Bronchial epithelial cell (primary cell): ENCODE measurements at regions not wholly inside any gene's neighbourhood (a gene's known extent, or its start where the extent isn't known, plus 50 kb on each side); places are given as distances from the start of the nearest gene placed in this dataset.
A peak's percentile ranks its signal among the peaks of the same experiment; 100 is the strongest.
"Not testable (repeated sequence)": the region's sequence is repeated elsewhere in the genome, so short reads cannot be mapped to it uniquely, and the experiment has no call there.

Experiments
- DNase-seq: peaks from one replicate; pipeline ENCODE4 v3.0.0-alpha.2; 2010; ENCODE audit warnings: low read depth
- FAIRE-seq: peaks from 2 replicates; lab custom pipeline; 2011; peaks lifted over from hg19 to GRCh38; lab: Jason Lieb, UNC
- H3K27me3 ChIP-seq: 2 replicates; pipeline ENCODE4 v1.5.1; 2011; ENCODE audit warnings: low read length; ENCODE audit not compliant: control insufficient read depth, insufficient read depth
- H3K36me3 ChIP-seq: 2 replicates; pipeline ENCODE4 v1.5.1; 2011; ENCODE audit warnings: low read length; ENCODE audit not compliant: control insufficient read depth, insufficient read depth
- H3K4me3 ChIP-seq: 2 replicates; pipeline ENCODE4 v1.5.1; 2011; ENCODE audit warnings: mild to moderate bottlenecking, low read depth, low read length, control low read depth
- TF ChIP-seq, protein P1 (sequence below): IDR thresholded peaks from 2 replicates; pipeline ENCODE4 v1.5.1; 2011; ENCODE audit warnings: mild to moderate bottlenecking, moderate library complexity, low read length, control low read depth, inconsistent platforms; ENCODE audit not compliant: insufficient read depth, severe bottlenecking

DNA sequence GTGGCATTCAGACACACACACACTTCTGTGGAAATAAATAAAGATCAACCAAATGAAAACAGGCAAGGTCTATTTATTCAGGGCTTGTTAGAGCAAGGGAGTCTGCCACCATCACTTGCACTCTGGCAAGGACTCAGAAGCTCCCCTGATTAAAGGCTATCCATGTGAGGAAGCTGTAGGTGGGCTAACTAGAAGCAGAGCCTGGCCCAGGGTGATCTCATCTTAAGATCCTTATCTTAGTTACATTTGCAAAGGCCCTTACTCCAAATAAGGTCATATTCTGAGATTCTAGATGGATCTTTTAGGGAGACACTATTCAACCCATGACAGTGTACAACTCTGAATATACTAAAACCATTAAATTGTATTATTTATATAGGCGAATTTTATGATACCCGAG lies 190.0 kb upstream of the SRD5A2 start:
- DNase-seq, result no peak
- no peak for FAIRE-seq
- Histone ChIP-seq H3K27me3 (no peaks in the 10 kb centered on the region), H3K4me3 (no peak overlapping the region), H3K36me3 (no peaks in the 10 kb centered on the region)
- TF ChIP-seq, protein P1, sequence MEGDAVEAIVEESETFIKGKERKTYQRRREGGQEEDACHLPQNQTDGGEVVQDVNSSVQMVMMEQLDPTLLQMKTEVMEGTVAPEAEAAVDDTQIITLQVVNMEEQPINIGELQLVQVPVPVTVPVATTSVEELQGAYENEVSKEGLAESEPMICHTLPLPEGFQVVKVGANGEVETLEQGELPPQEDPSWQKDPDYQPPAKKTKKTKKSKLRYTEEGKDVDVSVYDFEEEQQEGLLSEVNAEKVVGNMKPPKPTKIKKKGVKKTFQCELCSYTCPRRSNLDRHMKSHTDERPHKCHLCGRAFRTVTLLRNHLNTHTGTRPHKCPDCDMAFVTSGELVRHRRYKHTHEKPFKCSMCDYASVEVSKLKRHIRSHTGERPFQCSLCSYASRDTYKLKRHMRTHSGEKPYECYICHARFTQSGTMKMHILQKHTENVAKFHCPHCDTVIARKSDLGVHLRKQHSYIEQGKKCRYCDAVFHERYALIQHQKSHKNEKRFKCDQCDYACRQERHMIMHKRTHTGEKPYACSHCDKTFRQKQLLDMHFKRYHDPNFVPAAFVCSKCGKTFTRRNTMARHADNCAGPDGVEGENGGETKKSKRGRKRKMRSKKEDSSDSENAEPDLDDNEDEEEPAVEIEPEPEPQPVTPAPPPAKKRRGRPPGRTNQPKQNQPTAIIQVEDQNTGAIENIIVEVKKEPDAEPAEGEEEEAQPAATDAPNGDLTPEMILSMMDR, result no peak

DNA sequence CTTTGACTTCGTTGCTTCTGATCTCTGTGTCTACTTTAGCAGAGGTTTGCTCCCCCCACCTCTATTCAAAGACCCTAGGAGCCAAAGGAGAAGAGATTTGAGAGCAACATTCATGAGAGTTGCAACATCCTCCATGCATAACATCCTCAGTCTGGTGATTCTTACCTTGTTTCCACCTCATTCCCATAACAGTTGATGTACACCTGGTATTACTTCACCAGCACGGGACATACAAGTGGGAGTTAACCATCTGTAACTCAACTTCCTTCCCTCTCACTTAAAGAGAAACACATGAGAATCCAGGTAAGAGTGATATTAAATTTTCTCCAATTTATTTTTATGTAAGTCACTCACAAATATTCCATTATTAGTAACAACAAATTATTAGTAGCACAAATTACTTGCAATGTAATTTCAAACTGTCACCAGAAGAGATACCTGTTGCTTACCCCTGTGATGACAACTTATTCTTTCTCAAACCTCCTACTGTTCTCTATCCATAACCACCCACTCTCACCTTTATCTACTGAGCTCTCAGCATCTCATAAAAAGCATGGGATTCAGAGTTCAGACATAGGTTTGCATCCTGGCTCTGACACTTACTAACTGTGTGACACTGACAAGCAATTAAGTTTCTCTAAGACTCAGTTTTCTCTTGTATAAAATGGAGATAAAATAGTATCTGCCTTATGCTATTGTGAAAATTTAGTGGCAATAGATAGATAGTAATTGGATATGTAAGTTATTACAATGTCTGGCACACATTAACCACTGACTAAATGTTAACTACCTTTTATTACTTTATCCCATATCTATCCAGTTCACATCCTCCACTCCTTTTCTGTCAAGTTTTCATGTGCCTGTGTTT lies 184.6 kb upstream of the SRD5A2 start:
- Histone ChIP-seq H3K36me3 (no peaks in the 10 kb centered on the region), H3K4me3 (no peak overlapping the region), H3K27me3 (no peaks in the 10 kb centered on the region)
- DNase-seq (peak; percentile 23), FAIRE-seq (no peak)
- TF ChIP-seq, protein P1, result no peak

DNA sequence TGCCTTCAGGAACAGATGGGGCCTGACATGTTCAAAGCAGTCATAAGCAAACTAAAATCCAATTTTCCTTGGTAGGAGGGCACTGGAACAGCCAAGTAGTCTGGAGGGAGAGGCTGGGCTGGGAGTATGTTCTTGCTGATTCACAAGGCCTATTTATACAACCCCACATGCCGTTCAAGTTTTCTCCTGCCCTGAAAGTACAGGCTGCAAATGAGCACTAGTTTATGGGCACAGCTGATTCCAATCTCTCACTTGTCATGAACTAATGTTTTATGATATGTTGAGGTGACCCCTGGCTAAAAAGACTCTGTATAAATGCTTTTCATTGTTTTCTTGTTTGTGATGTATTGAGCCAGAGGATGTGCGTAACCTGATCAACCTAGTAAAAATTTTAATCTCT lies 183.4 kb upstream of the SRD5A2 start:
- FAIRE-seq, result no peak
- TF ChIP-seq, protein P1, result no peak
- no peaks in the 10 kb centered on the region for H3K36me3 ChIP-seq
- DNase-seq, result peak; percentile 9
- H3K27me3 ChIP-seq, result no peaks in the 10 kb centered on the region
- no peak overlapping the region for H3K4me3 ChIP-seq

DNA sequence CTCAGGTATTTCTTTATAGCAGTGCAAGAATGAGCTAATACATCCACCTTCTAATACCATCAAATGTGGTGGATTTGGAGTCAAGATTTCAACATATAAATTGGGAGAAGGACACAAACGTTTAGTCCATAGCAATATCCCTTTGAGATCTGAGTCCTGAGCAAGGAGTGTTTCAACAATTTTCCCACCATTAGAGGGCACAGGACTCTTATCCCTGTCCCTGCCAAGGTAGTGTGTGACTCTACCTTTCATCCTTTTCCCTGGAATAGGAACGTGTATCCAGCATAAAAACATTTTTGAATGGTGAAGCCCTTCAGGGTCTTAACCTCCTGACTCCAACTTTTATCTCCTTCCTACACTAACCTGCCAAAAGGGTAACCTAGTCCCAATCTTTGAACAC lies 181.3 kb upstream of the SRD5A2 start:
- Histone ChIP-seq H3K36me3 (no peaks in the 10 kb centered on the region), H3K27me3 (no peaks in the 10 kb centered on the region), H3K4me3 (no peak overlapping the region)
- FAIRE-seq, result no peak
- DNase-seq, result peak; percentile 5
- TF ChIP-seq, protein P1, result peak; percentile 24

DNA sequence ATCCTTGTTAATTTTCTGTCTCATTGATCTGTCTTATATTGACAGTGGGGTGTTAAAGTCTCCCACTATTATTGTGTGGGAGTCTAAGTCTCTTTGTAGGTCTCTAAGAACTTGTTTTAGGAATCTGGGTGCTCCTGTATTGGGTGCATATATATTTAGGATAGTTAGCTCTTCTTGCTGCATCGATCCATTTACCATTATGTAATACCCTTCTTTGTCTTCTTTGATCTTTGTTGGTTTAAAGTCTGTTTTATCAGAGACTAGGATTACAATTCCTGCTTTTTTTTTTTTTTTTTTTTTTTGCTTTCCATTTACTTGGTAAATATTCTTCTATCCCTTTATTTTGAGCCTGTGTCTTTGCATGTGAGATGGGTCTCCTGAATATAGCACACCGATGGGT lies 176.6 kb upstream of the SRD5A2 start:
- H3K4me3 ChIP-seq, DNase-seq, H3K27me3 ChIP-seq, H3K36me3 ChIP-seq, FAIRE-seq: not testable (repeated sequence)

DNA sequence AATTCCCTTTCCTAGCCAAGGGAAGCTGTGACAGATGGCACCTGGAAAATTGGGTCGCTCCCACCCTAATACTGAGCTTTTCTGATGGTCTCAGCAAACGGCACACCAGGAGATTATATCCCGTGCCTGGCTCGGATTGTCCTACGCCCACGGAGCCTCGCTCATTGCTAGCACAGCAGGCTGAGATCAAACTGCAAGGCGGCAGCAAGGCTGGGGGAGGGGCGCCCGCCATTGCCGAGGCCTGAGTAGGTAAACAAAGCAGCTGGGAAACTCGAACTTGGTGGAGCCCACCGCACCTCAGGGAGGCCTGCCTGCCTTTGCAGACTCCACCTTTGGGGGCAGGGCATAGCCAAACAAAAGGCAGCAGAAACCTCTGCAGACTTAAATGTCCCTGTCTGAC lies 168.0 kb upstream of the SRD5A2 start:
- DNase-seq, FAIRE-seq, H3K36me3 ChIP-seq: not testable (repeated sequence)

DNA sequence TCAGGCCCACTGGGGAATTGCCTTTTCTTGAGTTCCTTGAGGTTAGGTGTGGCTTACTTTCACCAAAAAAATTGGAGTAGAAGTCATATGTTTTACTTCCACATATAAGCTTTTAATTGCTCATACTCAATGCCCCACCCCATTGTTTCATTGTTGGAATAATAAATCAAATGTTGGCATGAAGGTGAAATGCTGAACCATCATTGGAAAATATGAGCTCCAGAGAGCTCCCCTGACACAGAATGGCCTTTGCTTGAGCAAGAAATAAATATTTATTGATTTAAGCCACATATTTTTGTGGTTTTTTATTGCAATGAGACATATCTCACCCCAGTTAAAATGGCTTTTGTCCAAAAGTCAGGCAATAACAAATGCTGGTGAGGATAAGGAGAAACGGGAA lies 167.3 kb upstream of the SRD5A2 start:
- TF ChIP-seq, protein P1, result no peak
- no peaks in the 10 kb centered on the region for H3K27me3 ChIP-seq
- no peak overlapping the region for H3K4me3 ChIP-seq
- FAIRE-seq (no peak), DNase-seq (no peak)
- H3K36me3 ChIP-seq, result no peaks in the 10 kb centered on the region

More for the DNA sequence above, 168.0 kb upstream of the SRD5A2 start:
- H3K4me3 ChIP-seq, H3K27me3 ChIP-seq: not testable (repeated sequence)
